OCI-LY1 (cell line): ENCODE measurements at regions not wholly inside any gene's neighbourhood (a gene's known extent, or its start where the extent isn't known, plus 50 kb on each side); places are given as distances from the start of the nearest gene placed in this dataset.
A peak's percentile ranks its signal among the peaks of the same experiment; 100 is the strongest.

ENCODE experiments used
- H2AFZ ChIP-seq: fragments of 200-600 bp; sonication (generic), shearing (Covaris generic); 2 replicates; pipeline ENCODE4 v1.6.0; 2014; ENCODE audit warnings: antibody characterized with exemption, mild to moderate bottlenecking, low read length
- H3F3A ChIP-seq: fragments of 200-600 bp; sonication (generic), shearing (Covaris generic); 2 replicates; pipeline ENCODE4 v1.6.0; 2014; ENCODE audit warnings: mild to moderate bottlenecking, antibody characterized with exemption, low read length, moderate library complexity; ENCODE audit not compliant: insufficient read depth
- H3K27ac ChIP-seq: fragments of 200-600 bp; sonication (generic); 2 replicates; pipeline ENCODE4 v1.5.1; 2014; ENCODE audit warnings: low read length, mixed run types, mild to moderate bottlenecking, low read depth; ENCODE audit not compliant: poor library complexity, severe bottlenecking
- H3K27me3 ChIP-seq: fragments of 200-600 bp; sonication (generic); 2 replicates; pipeline ENCODE4 v1.6.0; 2014; ENCODE audit warnings: antibody characterized with exemption, mild to moderate bottlenecking, low read length, moderate library complexity; ENCODE audit not compliant: insufficient read depth
- H3K36me3 ChIP-seq: fragments of 200-600 bp; sonication (generic); 2 replicates; pipeline ENCODE4 v1.6.1; 2014; ENCODE audit warnings: mild to moderate bottlenecking, antibody characterized with exemption, low read length, moderate library complexity, mixed read lengths; ENCODE audit not compliant: insufficient read depth
- H3K4me1 ChIP-seq: fragments of 200-600 bp; sonication (generic); 2 replicates; pipeline ENCODE4 v1.5.1; 2014; ENCODE audit warnings: mild to moderate bottlenecking, low read length, moderate library complexity; ENCODE audit not compliant: insufficient read depth, severe bottlenecking
- H3K4me2 ChIP-seq: fragments of 200-600 bp; sonication (generic), shearing (Covaris generic); 2 replicates; pipeline ENCODE4 v1.6.1; 2014; ENCODE audit warnings: low read length
- H3K4me3 ChIP-seq: fragments of 200-600 bp; sonication (generic); 2 replicates; pipeline ENCODE4 v1.5.1; 2014; ENCODE audit warnings: low read length, low read depth, mild to moderate bottlenecking, mixed read lengths; ENCODE audit not compliant: poor library complexity, severe bottlenecking
- H3K79me2 ChIP-seq: fragments of 200-600 bp; shearing (Covaris generic); 2 replicates; pipeline ENCODE4 v1.6.1; 2016; ENCODE audit warnings: mixed run types, low read length, mixed read lengths; ENCODE audit not compliant: insufficient read depth
- H3K9ac ChIP-seq: fragments of 200-600 bp; sonication (generic), shearing (Covaris generic); 2 replicates; pipeline ENCODE4 v1.6.1; 2014; ENCODE audit warnings: mild to moderate bottlenecking, low read length, mixed read lengths
- H3K9me2 ChIP-seq: fragments of 200-600 bp; sonication (generic), shearing (Covaris generic); 2 replicates; pipeline ENCODE4 v1.6.1; 2014; ENCODE audit warnings: low read depth, mild to moderate bottlenecking, low read length, mixed read lengths
- H3K9me3 ChIP-seq: fragments of 200-600 bp; shearing (Covaris generic); 2 replicates; pipeline ENCODE4 v1.6.1; 2014; ENCODE audit warnings: low read length, mixed read lengths
- H4K20me1 ChIP-seq: fragments of 200-600 bp; sonication (generic), shearing (Covaris generic); 2 replicates; pipeline ENCODE4 v1.6.0; 2016; ENCODE audit warnings: mild to moderate bottlenecking, low read length; ENCODE audit not compliant: insufficient read depth
- EZH2 ChIP-seq: fragments of 200-600 bp; sonication (generic), shearing (Covaris generic); IDR thresholded peaks from 2 replicates; pipeline ENCODE4 v1.8.0; 2017; ENCODE audit warnings: borderline replicate concordance, mixed run types, mild to moderate bottlenecking, antibody characterized with exemption, low read length, moderate library complexity, mixed read lengths
- TF ChIP-seq, protein P1 (sequence below): fragments of 200-600 bp; sonication (generic), shearing (Covaris generic); IDR thresholded peaks from 2 replicates; pipeline ENCODE4 v1.5.1; 2017; ENCODE audit warnings: mild to moderate bottlenecking, antibody characterized with exemption, low read length, moderate library complexity, mixed read lengths

DNA sequence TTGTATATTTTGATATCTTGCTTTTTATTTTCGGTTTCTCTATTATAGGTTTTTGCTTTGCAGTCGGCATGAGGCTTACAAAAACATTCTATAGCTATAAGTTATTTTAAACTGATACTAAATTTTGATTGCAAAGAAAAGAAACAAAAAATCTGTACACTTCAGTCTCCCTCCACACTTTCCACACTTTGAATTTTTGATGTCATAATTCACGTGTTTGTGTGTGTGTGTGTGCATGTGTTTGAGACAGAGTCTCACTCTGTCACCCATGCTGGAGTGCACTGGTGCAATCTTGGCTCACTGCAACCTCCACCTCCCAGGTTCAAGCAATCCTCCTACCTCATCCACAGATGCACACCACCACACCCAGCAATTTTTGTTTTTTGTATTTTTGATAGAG lies 124.9 kb downstream of the MRPS30 start:
- Histone ChIP-seq H3K79me2 (no peaks in the 10 kb centered on the region), H3K4me1 (no peaks in the 10 kb centered on the region), H3K36me3 (no peaks in the 10 kb centered on the region), H3F3A (no peaks in the 10 kb centered on the region), H3K27ac (no peak overlapping the region), H3K9me2 (no peaks in the 10 kb centered on the region), H2AFZ (no peak overlapping the region), H3K9me3 (no peaks in the 10 kb centered on the region), H3K27me3 (no peaks in the 10 kb centered on the region), H3K4me3 (no peak overlapping the region), H3K4me2 (no peak overlapping the region), H3K9ac (no peak overlapping the region), H4K20me1 (no peaks in the 10 kb centered on the region)
- no peak for TF ChIP-seq EZH2
- TF ChIP-seq, protein P1, sequence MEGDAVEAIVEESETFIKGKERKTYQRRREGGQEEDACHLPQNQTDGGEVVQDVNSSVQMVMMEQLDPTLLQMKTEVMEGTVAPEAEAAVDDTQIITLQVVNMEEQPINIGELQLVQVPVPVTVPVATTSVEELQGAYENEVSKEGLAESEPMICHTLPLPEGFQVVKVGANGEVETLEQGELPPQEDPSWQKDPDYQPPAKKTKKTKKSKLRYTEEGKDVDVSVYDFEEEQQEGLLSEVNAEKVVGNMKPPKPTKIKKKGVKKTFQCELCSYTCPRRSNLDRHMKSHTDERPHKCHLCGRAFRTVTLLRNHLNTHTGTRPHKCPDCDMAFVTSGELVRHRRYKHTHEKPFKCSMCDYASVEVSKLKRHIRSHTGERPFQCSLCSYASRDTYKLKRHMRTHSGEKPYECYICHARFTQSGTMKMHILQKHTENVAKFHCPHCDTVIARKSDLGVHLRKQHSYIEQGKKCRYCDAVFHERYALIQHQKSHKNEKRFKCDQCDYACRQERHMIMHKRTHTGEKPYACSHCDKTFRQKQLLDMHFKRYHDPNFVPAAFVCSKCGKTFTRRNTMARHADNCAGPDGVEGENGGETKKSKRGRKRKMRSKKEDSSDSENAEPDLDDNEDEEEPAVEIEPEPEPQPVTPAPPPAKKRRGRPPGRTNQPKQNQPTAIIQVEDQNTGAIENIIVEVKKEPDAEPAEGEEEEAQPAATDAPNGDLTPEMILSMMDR: no peak

DNA sequence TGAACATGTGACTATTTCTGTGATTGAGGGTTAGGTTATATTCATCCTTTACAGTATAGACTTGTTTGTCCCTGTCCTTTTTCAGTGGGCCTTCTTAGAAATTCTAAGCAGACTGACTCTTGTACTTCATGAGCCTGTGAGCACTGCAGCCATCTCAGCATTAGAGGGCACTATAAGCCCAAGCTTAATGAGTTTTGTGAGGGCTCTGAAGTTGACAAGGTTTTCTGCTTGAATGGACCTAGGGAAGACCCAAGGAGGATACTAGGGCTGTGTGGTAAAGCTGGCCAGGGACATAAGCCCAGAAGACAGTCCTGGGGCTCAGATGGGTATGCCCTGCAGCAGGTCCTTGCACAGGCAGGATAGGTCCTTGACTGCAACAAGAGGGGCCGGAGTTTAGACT lies 126.5 kb downstream of the MRPS30 start:
- Histone ChIP-seq H3K27me3 (no peaks in the 10 kb centered on the region), H3K79me2 (no peaks in the 10 kb centered on the region), H3K9ac (no peak overlapping the region), H3K9me3 (no peaks in the 10 kb centered on the region), H3K9me2 (no peaks in the 10 kb centered on the region), H3F3A (no peaks in the 10 kb centered on the region), H2AFZ (no peak overlapping the region), H3K36me3 (no peaks in the 10 kb centered on the region), H3K4me3 (no peak overlapping the region), H3K4me2 (no peak overlapping the region), H3K27ac (no peak overlapping the region), H4K20me1 (no peaks in the 10 kb centered on the region), H3K4me1 (no peaks in the 10 kb centered on the region)
- TF ChIP-seq, protein P1: peak; percentile 46
- TF ChIP-seq EZH2: no peak

DNA sequence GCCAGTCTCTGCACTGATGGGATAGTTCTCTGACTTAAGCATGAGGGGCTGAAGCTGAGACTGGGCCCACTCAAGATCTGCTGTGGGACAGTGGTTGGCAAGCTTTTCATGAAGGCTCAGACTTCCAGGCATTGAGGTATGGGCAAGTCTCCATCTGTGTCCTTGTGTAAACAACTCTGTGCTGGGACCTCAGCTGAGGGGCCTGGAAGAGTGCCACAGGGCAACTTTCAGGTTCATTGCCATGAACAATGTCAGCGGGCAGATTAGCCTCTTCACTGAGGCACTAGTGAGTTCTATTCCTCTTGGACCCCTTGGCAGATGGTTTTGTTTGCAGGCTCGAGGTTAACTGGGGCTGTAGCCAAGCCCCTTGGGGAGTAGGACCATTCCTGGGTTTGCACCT lies 127.1 kb downstream of the MRPS30 start:
- Histone ChIP-seq H3K4me3 (no peak overlapping the region), H3K79me2 (no peaks in the 10 kb centered on the region), H4K20me1 (no peaks in the 10 kb centered on the region), H3K9me3 (no peaks in the 10 kb centered on the region), H3K4me2 (no peak overlapping the region), H3K27ac (no peak overlapping the region), H3K4me1 (no peaks in the 10 kb centered on the region), H3K27me3 (no peaks in the 10 kb centered on the region), H3K36me3 (no peaks in the 10 kb centered on the region), H3F3A (no peaks in the 10 kb centered on the region), H3K9ac (no peak overlapping the region), H3K9me2 (no peaks in the 10 kb centered on the region), H2AFZ (no peak overlapping the region)
- TF ChIP-seq, protein P1: no peak
- no peak for TF ChIP-seq EZH2
